HL-60 (cell line): ENCODE measurements at regions not wholly inside any gene's neighbourhood (a gene's known extent, or its start where the extent isn't known, plus 50 kb on each side); places are given as distances from the start of the nearest gene placed in this dataset.
"Not testable (repeated sequence)": the region's sequence is repeated elsewhere in the genome, so short reads cannot be mapped to it uniquely, and the experiment has no call there.

Experiments used
- DNase-seq, 2 experiments: peaks; one replicate each; pipeline ENCODE4 v3.0.0-alpha.2; 2010 to 2020; ENCODE audit warnings: low read depth in 1 of 2, low spot score in 1 of 2
- H3K27ac ChIP-seq: fragments of 250-450 bp; sonication (Bioruptor Pico); replicated peaks from 2 replicates; pipeline ENCODE4 v1.5.1; 2020; ENCODE audit warnings: mild to moderate bottlenecking, moderate library complexity
- H3K27me3 ChIP-seq: fragments of 250-450 bp; sonication (Bioruptor Pico); 2 replicates; pipeline ENCODE4 v1.5.1; 2021; ENCODE audit warnings: mild to moderate bottlenecking, moderate library complexity; ENCODE audit not compliant: insufficient read depth, poor library complexity, severe bottlenecking
- H3K4me3 ChIP-seq: replicated peaks from 2 replicates; pipeline ENCODE4 v1.5.1; 2011; ENCODE audit warnings: mild to moderate bottlenecking, control low read depth, low read length; ENCODE audit not compliant: insufficient read depth
- GABPA ChIP-seq: IDR thresholded peaks from 2 replicates; pipeline ENCODE4 v1.6.1; 2012; ENCODE audit warnings: low read depth
- POLR2AphosphoS5 ChIP-seq: IDR thresholded peaks from 2 replicates; pipeline ENCODE4 v1.6.1; 2012; ENCODE audit warnings: low read depth
- SPI1 ChIP-seq: IDR thresholded peaks from 2 replicates; pipeline ENCODE4 v1.6.1; 2012; ENCODE audit warnings: low read depth, mild to moderate bottlenecking, borderline replicate concordance
- TF ChIP-seq, protein P1 (sequence below): IDR thresholded peaks from one replicate; pipeline ENCODE4 v1.5.1; 2011; ENCODE audit warnings: low read length, control low read depth, inconsistent platforms; ENCODE audit not compliant: insufficient read depth
- TF ChIP-seq, protein P2 (sequence below): IDR thresholded peaks from 2 replicates; pipeline ENCODE4 v1.6.1; 2012; ENCODE audit warnings: low read depth; ENCODE audit not compliant: insufficient replicate concordance

DNA sequence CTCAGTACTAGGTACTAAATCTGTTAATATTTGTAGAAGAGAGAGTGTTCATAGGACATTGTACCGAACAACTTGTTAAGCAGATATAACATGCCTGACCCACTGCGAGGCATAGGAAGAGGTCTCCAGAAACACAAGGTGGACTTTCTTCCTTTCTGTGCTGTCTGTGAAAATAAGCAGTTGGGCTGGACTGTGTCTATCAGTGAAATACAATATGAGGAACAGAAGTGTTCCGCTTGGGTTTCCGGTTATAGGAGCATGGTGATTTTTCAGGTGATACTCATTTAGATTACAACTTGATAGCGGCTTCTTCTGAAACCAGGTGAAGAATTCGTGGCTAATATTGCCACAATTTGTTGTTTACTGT, 60.9 kb upstream of the TLR4 start:
- Histone ChIP-seq H3K27me3 (peaks cover 2% of the 10 kb centered on the region), H3K4me3 (peak overlapping the region; percentile 50), H3K27ac (peak overlapping the region; percentile 37; the same call in 1 of the 2 replicates)
- TF ChIP-seq, protein P1, sequence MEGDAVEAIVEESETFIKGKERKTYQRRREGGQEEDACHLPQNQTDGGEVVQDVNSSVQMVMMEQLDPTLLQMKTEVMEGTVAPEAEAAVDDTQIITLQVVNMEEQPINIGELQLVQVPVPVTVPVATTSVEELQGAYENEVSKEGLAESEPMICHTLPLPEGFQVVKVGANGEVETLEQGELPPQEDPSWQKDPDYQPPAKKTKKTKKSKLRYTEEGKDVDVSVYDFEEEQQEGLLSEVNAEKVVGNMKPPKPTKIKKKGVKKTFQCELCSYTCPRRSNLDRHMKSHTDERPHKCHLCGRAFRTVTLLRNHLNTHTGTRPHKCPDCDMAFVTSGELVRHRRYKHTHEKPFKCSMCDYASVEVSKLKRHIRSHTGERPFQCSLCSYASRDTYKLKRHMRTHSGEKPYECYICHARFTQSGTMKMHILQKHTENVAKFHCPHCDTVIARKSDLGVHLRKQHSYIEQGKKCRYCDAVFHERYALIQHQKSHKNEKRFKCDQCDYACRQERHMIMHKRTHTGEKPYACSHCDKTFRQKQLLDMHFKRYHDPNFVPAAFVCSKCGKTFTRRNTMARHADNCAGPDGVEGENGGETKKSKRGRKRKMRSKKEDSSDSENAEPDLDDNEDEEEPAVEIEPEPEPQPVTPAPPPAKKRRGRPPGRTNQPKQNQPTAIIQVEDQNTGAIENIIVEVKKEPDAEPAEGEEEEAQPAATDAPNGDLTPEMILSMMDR, result no peak
- TF ChIP-seq POLR2AphosphoS5 (no peak), GABPA (no peak), SPI1 (peak; percentile 58; the same call in 1 of the 2 replicates)
- TF ChIP-seq, protein P2, sequence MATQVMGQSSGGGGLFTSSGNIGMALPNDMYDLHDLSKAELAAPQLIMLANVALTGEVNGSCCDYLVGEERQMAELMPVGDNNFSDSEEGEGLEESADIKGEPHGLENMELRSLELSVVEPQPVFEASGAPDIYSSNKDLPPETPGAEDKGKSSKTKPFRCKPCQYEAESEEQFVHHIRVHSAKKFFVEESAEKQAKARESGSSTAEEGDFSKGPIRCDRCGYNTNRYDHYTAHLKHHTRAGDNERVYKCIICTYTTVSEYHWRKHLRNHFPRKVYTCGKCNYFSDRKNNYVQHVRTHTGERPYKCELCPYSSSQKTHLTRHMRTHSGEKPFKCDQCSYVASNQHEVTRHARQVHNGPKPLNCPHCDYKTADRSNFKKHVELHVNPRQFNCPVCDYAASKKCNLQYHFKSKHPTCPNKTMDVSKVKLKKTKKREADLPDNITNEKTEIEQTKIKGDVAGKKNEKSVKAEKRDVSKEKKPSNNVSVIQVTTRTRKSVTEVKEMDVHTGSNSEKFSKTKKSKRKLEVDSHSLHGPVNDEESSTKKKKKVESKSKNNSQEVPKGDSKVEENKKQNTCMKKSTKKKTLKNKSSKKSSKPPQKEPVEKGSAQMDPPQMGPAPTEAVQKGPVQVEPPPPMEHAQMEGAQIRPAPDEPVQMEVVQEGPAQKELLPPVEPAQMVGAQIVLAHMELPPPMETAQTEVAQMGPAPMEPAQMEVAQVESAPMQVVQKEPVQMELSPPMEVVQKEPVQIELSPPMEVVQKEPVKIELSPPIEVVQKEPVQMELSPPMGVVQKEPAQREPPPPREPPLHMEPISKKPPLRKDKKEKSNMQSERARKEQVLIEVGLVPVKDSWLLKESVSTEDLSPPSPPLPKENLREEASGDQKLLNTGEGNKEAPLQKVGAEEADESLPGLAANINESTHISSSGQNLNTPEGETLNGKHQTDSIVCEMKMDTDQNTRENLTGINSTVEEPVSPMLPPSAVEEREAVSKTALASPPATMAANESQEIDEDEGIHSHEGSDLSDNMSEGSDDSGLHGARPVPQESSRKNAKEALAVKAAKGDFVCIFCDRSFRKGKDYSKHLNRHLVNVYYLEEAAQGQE, result no peak
- DNase-seq, result peak in 1 of 2 experiments; percentile 27

- H3K4me3 ChIP-seq, result peak overlapping the region; percentile 50
- H3K27me3 ChIP-seq, result not testable (repeated sequence)
- peak overlapping the region; percentile 37; the same call in 1 of the 2 replicates for H3K27ac ChIP-seq
- DNase-seq, result peak in 1 of 2 experiments; percentile 28
Measured at GRCh38 chr9:117642571-117643287, 61.5 kb upstream of the TLR4 start.

- Histone ChIP-seq H3K4me3 (no peak overlapping the region), H3K27me3 (peaks cover 2% of the 10 kb centered on the region), H3K27ac (no peak overlapping the region)
- no peak for TF ChIP-seq SPI1
- no peak for TF ChIP-seq GABPA
- TF ChIP-seq POLR2AphosphoS5, result no peak
- TF ChIP-seq, protein P1, result no peak
- TF ChIP-seq, protein P2, result no peak
- no peak for DNase-seq
Measured at GRCh38 chr9:117636681-117637080, 67.5 kb upstream of the TLR4 start.

GRCh38 chr9:117625154-117625553, 79.0 kb upstream of the TLR4 start:
- Histone ChIP-seq H3K27ac (no peak overlapping the region), H3K27me3 (peaks cover 7% of the 10 kb centered on the region), H3K4me3 (no peak overlapping the region)
- no peak for DNase-seq
- TF ChIP-seq, protein P2, result no peak
- TF ChIP-seq GABPA, result no peak
- no peak for TF ChIP-seq POLR2AphosphoS5
- TF ChIP-seq, protein P1, result no peak
- TF ChIP-seq SPI1, result no peak
